SK-N-SH (cell line): ENCODE measurements at regions not wholly inside any gene's neighbourhood (a gene's known extent, or its start where the extent isn't known, plus 50 kb on each side); places are given as distances from the start of the nearest gene placed in this dataset.

Experiments used
- CTCF ChIP-seq: fragments of 200-600 bp; sonication (generic); IDR thresholded peaks from 2 replicates; pipeline ENCODE4 v1.6.1; 2017; ENCODE audit warnings: antibody characterized with exemption, mild to moderate bottlenecking, moderate library complexity
- FOXJ3 ChIP-seq: sonication (generic); formaldehyde crosslinking; IDR thresholded peaks from 2 replicates; pipeline ENCODE4 v1.5.1; 2020; ENCODE audit warnings: mild to moderate bottlenecking, missing genetic modification reagents
- FOXM1 ChIP-seq: IDR thresholded peaks from 2 replicates; pipeline ENCODE4 v1.4.0; 2012; ENCODE audit warnings: low read depth, mild to moderate bottlenecking
- POLR2AphosphoS5 ChIP-seq: IDR thresholded peaks from 2 replicates; pipeline ENCODE4 v1.6.1; 2012; ENCODE audit warnings: low read depth, low read length
- RXRA ChIP-seq: IDR thresholded peaks from 2 replicates; pipeline ENCODE4 v1.4.0; 2012; ENCODE audit warnings: low read depth, mild to moderate bottlenecking, borderline replicate concordance
- SIN3A ChIP-seq: IDR thresholded peaks from 2 replicates; pipeline ENCODE4 v1.6.1; 2012; ENCODE audit warnings: low read depth, mild to moderate bottlenecking, low read length, moderate library complexity, borderline replicate concordance

DNA sequence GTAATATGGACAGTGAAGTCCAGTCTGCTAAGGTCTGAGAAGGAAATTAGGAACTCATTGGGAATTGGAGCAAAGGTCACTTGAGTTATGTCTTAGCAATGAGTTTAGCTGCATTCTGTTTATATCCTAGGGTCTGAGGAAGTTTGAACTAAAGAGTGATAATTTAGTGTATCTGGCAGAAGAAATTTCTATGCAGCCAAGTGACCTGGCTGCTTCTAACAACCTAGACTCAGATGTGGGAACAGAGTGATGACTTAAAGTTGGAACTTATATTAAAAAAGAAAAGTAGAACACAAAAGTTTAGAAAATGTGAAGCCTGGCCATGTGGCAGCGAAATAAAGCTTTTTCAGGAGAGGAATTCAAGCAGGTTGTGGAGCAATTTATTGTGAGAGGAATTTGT, 106.2 kb downstream of the PRDM9 start:
- TF ChIP-seq CTCF (no peak), FOXJ3 (CRISPR knock-in tag) (no peak), FOXM1 (no peak), SIN3A (no peak), RXRA (no peak), POLR2AphosphoS5 (no peak)
